Erythroblast (primary cell): ENCODE measurements at regions not wholly inside any gene's neighbourhood (a gene's known extent, or its start where the extent isn't known, plus 50 kb on each side); places are given as distances from the start of the nearest gene placed in this dataset.

Experiments used
- GATA1 ChIP-seq: IDR thresholded peaks from 2 replicates; pipeline ENCODE4 v1.6.1; 2011; ENCODE audit warnings: low read depth, mild to moderate bottlenecking, control low read depth, low read length, moderate library complexity
- POLR2A ChIP-seq: IDR thresholded peaks from 2 replicates; pipeline ENCODE4 v1.6.1; 2011; ENCODE audit warnings: mild to moderate bottlenecking, low read length

GRCh38 chr13:112170823-112171569 lies 104.0 kb downstream of the SOX1 start:
- TF ChIP-seq POLR2A (no peak), GATA1 (no peak)
